GM23338 (cell line): ENCODE measurements at regions not wholly inside any gene's neighbourhood (a gene's known extent, or its start where the extent isn't known, plus 50 kb on each side); places are given as distances from the start of the nearest gene placed in this dataset.

Experiments
- ATAC-seq: fragments of 200-7000 bp; cut with Tn5 transposase; 3 replicates; pipeline ENCODE4 v1.9.1; 2020
- DNase-seq: peaks from one replicate; pipeline ENCODE4 v3.0.0-alpha.2; 2015; ENCODE audit warnings: low spot score
- H2AFZ ChIP-seq: fragments of 200-600 bp; sonication (generic); 2 replicates; pipeline ENCODE4 v1.8.0; 2016; ENCODE audit warnings: antibody characterized with exemption, mild to moderate bottlenecking, moderate library complexity
- H3F3A ChIP-seq: fragments of 200-600 bp; sonication (generic); replicated peaks from 2 replicates; pipeline ENCODE4 v1.8.0; 2017; ENCODE audit warnings: antibody characterized with exemption, mixed run types, low read depth
- H3K27ac ChIP-seq: fragments of 200-600 bp; sonication (generic); 2 replicates; pipeline ENCODE4 v1.6.1; 2016; ENCODE audit warnings: low read depth
- H3K27me3 ChIP-seq: fragments of 200-600 bp; sonication (generic); 2 replicates; pipeline ENCODE4 v1.8.0; 2016; ENCODE audit warnings: mild to moderate bottlenecking, mixed run types, moderate library complexity; ENCODE audit not compliant: insufficient read depth
- H3K36me3 ChIP-seq: fragments of 200-600 bp; sonication (generic); 2 replicates; pipeline ENCODE4 v1.8.0; 2016; ENCODE audit warnings: mild to moderate bottlenecking; ENCODE audit not compliant: insufficient read depth
- H3K4me1 ChIP-seq: fragments of 200-600 bp; sonication (generic); 2 replicates; pipeline ENCODE4 v1.8.0; 2016; ENCODE audit warnings: mild to moderate bottlenecking, moderate library complexity; ENCODE audit not compliant: insufficient read depth
- H3K4me2 ChIP-seq: fragments of 200-600 bp; sonication (generic); 2 replicates; pipeline ENCODE4 v1.7.1; 2017; ENCODE audit warnings: mixed run types
- H3K4me3 ChIP-seq: fragments of 200-600 bp; sonication (generic); 2 replicates; pipeline ENCODE4 v1.6.1; 2016; ENCODE audit warnings: mixed run types
- H3K79me2 ChIP-seq: fragments of 200-600 bp; sonication (generic); replicated peaks from 2 replicates; pipeline ENCODE4 v1.8.0; 2017; ENCODE audit warnings: mild to moderate bottlenecking; ENCODE audit not compliant: insufficient read depth
- H3K9me2 ChIP-seq: fragments of 200-600 bp; sonication (generic); 2 replicates; pipeline ENCODE4 v1.8.0; 2017; ENCODE audit not compliant: insufficient read depth
- H4K20me1 ChIP-seq: fragments of 200-600 bp; sonication (generic); replicated peaks from 2 replicates; pipeline ENCODE4 v1.8.0; 2017; ENCODE audit warnings: mild to moderate bottlenecking; ENCODE audit not compliant: insufficient read depth
- H3K27ac Mint-ChIP-seq: 2 replicates; pipeline ENCODE4 v1.8.0; 2020; ENCODE audit warnings: inconsistent platforms, mild to moderate bottlenecking, moderate library complexity, mixed read lengths
- H3K27me3 Mint-ChIP-seq: 3 replicates; pipeline ENCODE4 v1.8.0; 2022; ENCODE audit warnings: low read depth, mild to moderate bottlenecking, moderate library complexity, mixed read lengths, inconsistent platforms; ENCODE audit not compliant: insufficient read depth, poor library complexity
- H3K36me3 Mint-ChIP-seq: 3 replicates; pipeline ENCODE4 v1.8.0; 2021; ENCODE audit warnings: low read depth, mild to moderate bottlenecking, inconsistent platforms, moderate library complexity, mixed read lengths
- H3K4me1 Mint-ChIP-seq: 3 replicates; pipeline ENCODE4 v1.8.0; 2020; ENCODE audit warnings: mild to moderate bottlenecking, inconsistent platforms, mixed read lengths
- H3K4me3 Mint-ChIP-seq: 3 replicates; pipeline ENCODE4 v1.8.0; 2021; ENCODE audit warnings: moderate library complexity, mild to moderate bottlenecking, inconsistent platforms, mixed read lengths
- H3K9me3 Mint-ChIP-seq: 3 replicates; pipeline ENCODE4 v1.8.0; 2020; ENCODE audit warnings: moderate library complexity, mild to moderate bottlenecking, inconsistent platforms, mixed read lengths
- CREB1 ChIP-seq: fragments of 250-450 bp; sonication (Bioruptor Pico); IDR thresholded peaks from 2 replicates; pipeline ENCODE4 v1.5.0; 2020; ENCODE audit warnings: low read depth, mild to moderate bottlenecking, moderate library complexity
- EZH2 ChIP-seq: fragments of 200-600 bp; sonication (generic); IDR thresholded peaks from one replicate; pipeline ENCODE4 v1.8.0; 2017; ENCODE audit warnings: antibody characterized with exemption, mild to moderate bottlenecking, low read depth; ENCODE audit not compliant: unreplicated experiment
- EZH2phosphoT487 ChIP-seq: fragments of 200-600 bp; sonication (generic); IDR thresholded peaks from one replicate; pipeline ENCODE4 v1.8.1; 2018; ENCODE audit warnings: antibody characterized with exemption; ENCODE audit not compliant: unreplicated experiment
- NANOG ChIP-seq: IDR thresholded peaks from 2 replicates; pipeline ENCODE4 v1.6.1; 2016; ENCODE audit warnings: antibody characterized with exemption, borderline replicate concordance
- POLR2AphosphoS5 ChIP-seq: IDR thresholded peaks from 2 replicates; pipeline ENCODE4 v1.6.1; 2016; ENCODE audit warnings: antibody characterized with exemption, low read depth
- STAT1 ChIP-seq: IDR thresholded peaks from one replicate; pipeline ENCODE4 v1.6.1; 2016; ENCODE audit warnings: antibody characterized with exemption; ENCODE audit not compliant: unreplicated experiment
- ZNF331 ChIP-seq: fragments of 250-450 bp; sonication (Bioruptor Pico); IDR thresholded peaks from 2 replicates; pipeline ENCODE4 v1.5.0; 2020; ENCODE audit warnings: low read depth, mild to moderate bottlenecking, moderate library complexity
- TF ChIP-seq, protein P1 (sequence below): fragments of 250-450 bp; sonication (Bioruptor Pico); IDR thresholded peaks from 2 replicates; pipeline ENCODE4 v1.5.0; 2020; ENCODE audit warnings: mild to moderate bottlenecking, moderate library complexity
- TF ChIP-seq, protein P2 (sequence below), 2 experiments: fragments of 200-600 bp in 1 of 2; sonication (generic) in 1 of 2; conservative IDR thresholded peaks; 2 replicates each; pipeline versions ENCODE4 v1.5.1 to v1.6.1; 2016 to 2017; ENCODE audit warnings: antibody characterized with exemption in 2 of 2, low read depth in 2 of 2, mild to moderate bottlenecking in 2 of 2, moderate library complexity in 1 of 2
- TF ChIP-seq, protein P3 (sequence below): IDR thresholded peaks from 2 replicates; pipeline ENCODE4 v1.6.1; 2016; ENCODE audit warnings: antibody characterized with exemption
- TF ChIP-seq, protein P4 (sequence below): IDR thresholded peaks from one replicate; pipeline ENCODE4 v1.6.1; 2018; ENCODE audit warnings: antibody characterized with exemption; ENCODE audit not compliant: unreplicated experiment

DNA sequence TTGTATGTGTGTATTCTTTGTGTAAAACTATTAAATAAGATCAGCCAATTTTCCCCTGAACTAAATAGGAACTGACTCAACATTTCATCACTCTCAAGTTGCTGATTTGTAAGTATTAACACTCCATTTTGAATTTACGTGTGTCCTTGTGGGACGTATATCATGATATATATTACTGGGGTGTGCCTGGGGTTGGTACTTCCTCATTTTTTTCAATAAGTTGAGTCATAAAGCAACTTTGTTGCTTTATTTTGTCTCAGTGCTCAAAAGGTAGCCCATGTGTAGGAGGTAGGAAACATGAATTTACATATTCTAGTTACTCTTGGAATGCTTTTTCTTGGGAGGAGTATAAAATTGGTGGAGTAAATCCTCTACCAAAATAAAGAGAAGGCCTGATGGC, 193.9 kb upstream of the RAG2 start (continued):
- TF ChIP-seq, protein P1, sequence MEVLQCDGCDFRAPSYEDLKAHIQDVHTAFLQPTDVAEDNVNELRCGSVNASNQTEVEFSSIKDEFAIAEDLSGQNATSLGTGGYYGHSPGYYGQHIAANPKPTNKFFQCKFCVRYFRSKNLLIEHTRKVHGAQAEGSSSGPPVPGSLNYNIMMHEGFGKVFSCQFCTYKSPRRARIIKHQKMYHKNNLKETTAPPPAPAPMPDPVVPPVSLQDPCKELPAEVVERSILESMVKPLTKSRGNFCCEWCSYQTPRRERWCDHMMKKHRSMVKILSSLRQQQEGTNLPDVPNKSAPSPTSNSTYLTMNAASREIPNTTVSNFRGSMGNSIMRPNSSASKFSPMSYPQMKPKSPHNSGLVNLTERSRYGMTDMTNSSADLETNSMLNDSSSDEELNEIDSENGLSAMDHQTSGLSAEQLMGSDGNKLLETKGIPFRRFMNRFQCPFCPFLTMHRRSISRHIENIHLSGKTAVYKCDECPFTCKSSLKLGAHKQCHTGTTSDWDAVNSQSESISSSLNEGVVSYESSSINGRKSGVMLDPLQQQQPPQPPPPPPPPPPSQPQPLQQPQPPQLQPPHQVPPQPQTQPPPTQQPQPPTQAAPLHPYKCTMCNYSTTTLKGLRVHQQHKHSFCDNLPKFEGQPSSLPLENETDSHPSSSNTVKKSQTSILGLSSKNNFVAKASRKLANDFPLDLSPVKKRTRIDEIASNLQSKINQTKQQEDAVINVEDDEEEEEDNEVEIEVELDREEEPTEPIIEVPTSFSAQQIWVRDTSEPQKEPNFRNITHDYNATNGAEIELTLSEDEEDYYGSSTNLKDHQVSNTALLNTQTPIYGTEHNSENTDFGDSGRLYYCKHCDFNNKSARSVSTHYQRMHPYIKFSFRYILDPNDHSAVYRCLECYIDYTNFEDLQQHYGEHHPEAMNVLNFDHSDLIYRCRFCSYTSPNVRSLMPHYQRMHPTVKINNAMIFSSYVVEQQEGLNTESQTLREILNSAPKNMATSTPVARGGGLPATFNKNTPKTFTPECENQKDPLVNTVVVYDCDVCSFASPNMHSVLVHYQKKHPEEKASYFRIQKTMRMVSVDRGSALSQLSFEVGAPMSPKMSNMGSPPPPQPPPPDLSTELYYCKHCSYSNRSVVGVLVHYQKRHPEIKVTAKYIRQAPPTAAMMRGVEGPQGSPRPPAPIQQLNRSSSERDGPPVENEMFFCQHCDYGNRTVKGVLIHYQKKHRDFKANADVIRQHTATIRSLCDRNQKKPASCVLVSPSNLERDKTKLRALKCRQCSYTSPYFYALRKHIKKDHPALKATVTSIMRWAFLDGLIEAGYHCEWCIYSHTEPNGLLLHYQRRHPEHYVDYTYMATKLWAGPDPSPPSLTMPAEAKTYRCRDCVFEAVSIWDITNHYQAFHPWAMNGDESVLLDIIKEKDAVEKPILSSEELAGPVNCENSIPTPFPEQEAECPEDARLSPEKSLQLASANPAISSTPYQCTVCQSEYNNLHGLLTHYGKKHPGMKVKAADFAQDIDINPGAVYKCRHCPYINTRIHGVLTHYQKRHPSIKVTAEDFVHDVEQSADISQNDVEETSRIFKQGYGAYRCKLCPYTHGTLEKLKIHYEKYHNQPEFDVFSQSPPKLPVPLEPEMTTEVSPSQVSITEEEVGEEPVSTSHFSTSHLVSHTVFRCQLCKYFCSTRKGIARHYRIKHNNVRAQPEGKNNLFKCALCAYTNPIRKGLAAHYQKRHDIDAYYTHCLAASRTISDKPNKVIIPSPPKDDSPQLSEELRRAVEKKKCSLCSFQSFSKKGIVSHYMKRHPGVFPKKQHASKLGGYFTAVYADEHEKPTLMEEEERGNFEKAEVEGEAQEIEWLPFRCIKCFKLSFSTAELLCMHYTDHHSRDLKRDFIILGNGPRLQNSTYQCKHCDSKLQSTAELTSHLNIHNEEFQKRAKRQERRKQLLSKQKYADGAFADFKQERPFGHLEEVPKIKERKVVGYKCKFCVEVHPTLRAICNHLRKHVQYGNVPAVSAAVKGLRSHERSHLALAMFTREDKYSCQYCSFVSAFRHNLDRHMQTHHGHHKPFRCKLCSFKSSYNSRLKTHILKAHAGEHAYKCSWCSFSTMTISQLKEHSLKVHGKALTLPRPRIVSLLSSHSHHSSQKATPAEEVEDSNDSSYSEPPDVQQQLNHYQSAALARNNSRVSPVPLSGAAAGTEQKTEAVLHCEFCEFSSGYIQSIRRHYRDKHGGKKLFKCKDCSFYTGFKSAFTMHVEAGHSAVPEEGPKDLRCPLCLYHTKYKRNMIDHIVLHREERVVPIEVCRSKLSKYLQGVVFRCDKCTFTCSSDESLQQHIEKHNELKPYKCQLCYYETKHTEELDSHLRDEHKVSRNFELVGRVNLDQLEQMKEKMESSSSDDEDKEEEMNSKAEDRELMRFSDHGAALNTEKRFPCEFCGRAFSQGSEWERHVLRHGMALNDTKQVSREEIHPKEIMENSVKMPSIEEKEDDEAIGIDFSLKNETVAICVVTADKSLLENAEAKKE: no peak

DNA sequence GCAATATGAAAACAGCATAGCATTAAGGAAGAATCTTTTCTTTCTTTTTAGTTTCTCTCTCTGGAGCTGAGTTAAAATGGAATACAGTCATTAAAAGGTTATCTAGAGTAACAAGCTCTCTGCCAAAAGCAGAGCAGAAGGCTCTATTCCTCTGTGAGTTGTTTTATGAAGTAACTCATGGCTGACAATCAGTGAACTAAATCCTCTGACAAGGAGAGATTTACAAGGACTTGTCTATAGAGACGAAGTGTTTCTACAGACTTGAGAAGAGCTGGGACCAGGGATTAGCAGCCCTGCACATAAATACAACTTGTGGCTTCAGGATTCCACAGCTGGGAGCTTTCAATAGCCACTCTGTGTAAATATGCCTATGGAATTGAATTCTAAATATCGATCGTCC, 192.5 kb upstream of the RAG2 start:
- no peaks in the 10 kb centered on the region for H3K79me2 ChIP-seq
- Mint-ChIP-seq H3K4me3 (no peak overlapping the region), H3K4me1 (peaks cover 8% of the 10 kb centered on the region), H3K36me3 (no peaks in the 10 kb centered on the region), H3K27me3 (no peaks in the 10 kb centered on the region), H3K27ac (no peak overlapping the region), H3K9me3 (0 out of 3 replicates have a peak, but pooled peaks cover 4% of the 10 kb centered on the region)
- no peaks in the 10 kb centered on the region; the same call in 1 of the 2 replicates for H3K36me3 ChIP-seq
- H4K20me1 ChIP-seq: no peaks in the 10 kb centered on the region
- DNase-seq (no peak), ATAC-seq (no peak)
- no peaks in the 10 kb centered on the region for H3F3A ChIP-seq
- no peaks in the 10 kb centered on the region for H3K27me3 ChIP-seq
- H2AFZ ChIP-seq: no peak overlapping the region; the same call in 1 of the 2 replicates
- no peaks in the 10 kb centered on the region for H3K4me1 ChIP-seq
- no peak overlapping the region for H3K4me3 ChIP-seq
- no peak overlapping the region for H3K4me2 ChIP-seq
- H3K9me2 ChIP-seq: no peaks in the 10 kb centered on the region
- H3K27ac ChIP-seq: no peak overlapping the region
- TF ChIP-seq, protein P2, sequence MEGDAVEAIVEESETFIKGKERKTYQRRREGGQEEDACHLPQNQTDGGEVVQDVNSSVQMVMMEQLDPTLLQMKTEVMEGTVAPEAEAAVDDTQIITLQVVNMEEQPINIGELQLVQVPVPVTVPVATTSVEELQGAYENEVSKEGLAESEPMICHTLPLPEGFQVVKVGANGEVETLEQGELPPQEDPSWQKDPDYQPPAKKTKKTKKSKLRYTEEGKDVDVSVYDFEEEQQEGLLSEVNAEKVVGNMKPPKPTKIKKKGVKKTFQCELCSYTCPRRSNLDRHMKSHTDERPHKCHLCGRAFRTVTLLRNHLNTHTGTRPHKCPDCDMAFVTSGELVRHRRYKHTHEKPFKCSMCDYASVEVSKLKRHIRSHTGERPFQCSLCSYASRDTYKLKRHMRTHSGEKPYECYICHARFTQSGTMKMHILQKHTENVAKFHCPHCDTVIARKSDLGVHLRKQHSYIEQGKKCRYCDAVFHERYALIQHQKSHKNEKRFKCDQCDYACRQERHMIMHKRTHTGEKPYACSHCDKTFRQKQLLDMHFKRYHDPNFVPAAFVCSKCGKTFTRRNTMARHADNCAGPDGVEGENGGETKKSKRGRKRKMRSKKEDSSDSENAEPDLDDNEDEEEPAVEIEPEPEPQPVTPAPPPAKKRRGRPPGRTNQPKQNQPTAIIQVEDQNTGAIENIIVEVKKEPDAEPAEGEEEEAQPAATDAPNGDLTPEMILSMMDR (conservative IDR thresholded peaks at IDR 0.05; ENCODE audit: low read depth in 2 of 2): no peak
- TF ChIP-seq, protein P3, sequence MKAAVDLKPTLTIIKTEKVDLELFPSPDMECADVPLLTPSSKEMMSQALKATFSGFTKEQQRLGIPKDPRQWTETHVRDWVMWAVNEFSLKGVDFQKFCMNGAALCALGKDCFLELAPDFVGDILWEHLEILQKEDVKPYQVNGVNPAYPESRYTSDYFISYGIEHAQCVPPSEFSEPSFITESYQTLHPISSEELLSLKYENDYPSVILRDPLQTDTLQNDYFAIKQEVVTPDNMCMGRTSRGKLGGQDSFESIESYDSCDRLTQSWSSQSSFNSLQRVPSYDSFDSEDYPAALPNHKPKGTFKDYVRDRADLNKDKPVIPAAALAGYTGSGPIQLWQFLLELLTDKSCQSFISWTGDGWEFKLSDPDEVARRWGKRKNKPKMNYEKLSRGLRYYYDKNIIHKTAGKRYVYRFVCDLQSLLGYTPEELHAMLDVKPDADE: no peak
- TF ChIP-seq, protein P4, sequence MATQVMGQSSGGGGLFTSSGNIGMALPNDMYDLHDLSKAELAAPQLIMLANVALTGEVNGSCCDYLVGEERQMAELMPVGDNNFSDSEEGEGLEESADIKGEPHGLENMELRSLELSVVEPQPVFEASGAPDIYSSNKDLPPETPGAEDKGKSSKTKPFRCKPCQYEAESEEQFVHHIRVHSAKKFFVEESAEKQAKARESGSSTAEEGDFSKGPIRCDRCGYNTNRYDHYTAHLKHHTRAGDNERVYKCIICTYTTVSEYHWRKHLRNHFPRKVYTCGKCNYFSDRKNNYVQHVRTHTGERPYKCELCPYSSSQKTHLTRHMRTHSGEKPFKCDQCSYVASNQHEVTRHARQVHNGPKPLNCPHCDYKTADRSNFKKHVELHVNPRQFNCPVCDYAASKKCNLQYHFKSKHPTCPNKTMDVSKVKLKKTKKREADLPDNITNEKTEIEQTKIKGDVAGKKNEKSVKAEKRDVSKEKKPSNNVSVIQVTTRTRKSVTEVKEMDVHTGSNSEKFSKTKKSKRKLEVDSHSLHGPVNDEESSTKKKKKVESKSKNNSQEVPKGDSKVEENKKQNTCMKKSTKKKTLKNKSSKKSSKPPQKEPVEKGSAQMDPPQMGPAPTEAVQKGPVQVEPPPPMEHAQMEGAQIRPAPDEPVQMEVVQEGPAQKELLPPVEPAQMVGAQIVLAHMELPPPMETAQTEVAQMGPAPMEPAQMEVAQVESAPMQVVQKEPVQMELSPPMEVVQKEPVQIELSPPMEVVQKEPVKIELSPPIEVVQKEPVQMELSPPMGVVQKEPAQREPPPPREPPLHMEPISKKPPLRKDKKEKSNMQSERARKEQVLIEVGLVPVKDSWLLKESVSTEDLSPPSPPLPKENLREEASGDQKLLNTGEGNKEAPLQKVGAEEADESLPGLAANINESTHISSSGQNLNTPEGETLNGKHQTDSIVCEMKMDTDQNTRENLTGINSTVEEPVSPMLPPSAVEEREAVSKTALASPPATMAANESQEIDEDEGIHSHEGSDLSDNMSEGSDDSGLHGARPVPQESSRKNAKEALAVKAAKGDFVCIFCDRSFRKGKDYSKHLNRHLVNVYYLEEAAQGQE: no peak
- TF ChIP-seq EZH2phosphoT487 (no peak), ZNF331 (no peak), POLR2AphosphoS5 (no peak), NANOG (no peak), EZH2 (no peak), STAT1 (no peak), CREB1 (CRISPR knock-in tag) (no peak)
